ENCODE measurements at regions not wholly inside any gene's neighbourhood (a gene's known extent, or its start where the extent isn't known, plus 50 kb on each side); places are given as distances from the start of the nearest gene placed in this dataset.
"Not testable (repeated sequence)": the region's sequence is repeated elsewhere in the genome, so short reads cannot be mapped to it uniquely, and the experiment has no call there.

- Histone ChIP-seq H3K4me1 (no peaks in the 10 kb centered on the region), H3K4me3 (no peak overlapping the region), H3K27me3 (ENCODE audit: low read depth) (no peaks in the 10 kb centered on the region), H3K9me3 (no peaks in the 10 kb centered on the region), H3K36me3 (replicated peaks) (no peaks in the 10 kb centered on the region)
- no peak for DNase-seq (ENCODE audit: low spot score in 2 of 2)
- in situ Hi-C loops (cut with MboI; ENCODE audit: low sequenced_read_pairs) = no loop called here
Observed at GRCh38 chr2:66113988-66114625, 320.8 kb upstream of the MEIS1 start.

GRCh38 chr2:66111706-66112105, 323.2 kb upstream of the MEIS1 start:
- H3K9me3 ChIP-seq = no peaks in the 10 kb centered on the region
- H3K36me3 ChIP-seq (replicated peaks) = no peaks in the 10 kb centered on the region
- no peaks in the 10 kb centered on the region for H3K27me3 ChIP-seq (ENCODE audit: low read depth)
- no peak overlapping the region for H3K4me3 ChIP-seq
- no peaks in the 10 kb centered on the region for H3K4me1 ChIP-seq
- in situ Hi-C loops (cut with MboI; ENCODE audit: low sequenced_read_pairs) = no loop called here
- no peak for DNase-seq (ENCODE audit: low spot score in 2 of 2)

- no peaks in the 10 kb centered on the region for H3K27me3 ChIP-seq (ENCODE audit: low read depth)
- in situ Hi-C loops (cut with MboI; ENCODE audit: low sequenced_read_pairs) = no loop called here
- H3K4me3 ChIP-seq = no peak overlapping the region
- H3K9me3 ChIP-seq = no peaks in the 10 kb centered on the region
- H3K4me1 ChIP-seq = no peaks in the 10 kb centered on the region
- no peak for DNase-seq (ENCODE audit: low spot score in 2 of 2)
- no peaks in the 10 kb centered on the region for H3K36me3 ChIP-seq (replicated peaks)
Observed at GRCh38 chr2:66110608-66111007, 324.3 kb upstream of the MEIS1 start.

- no peak for DNase-seq (ENCODE audit: low spot score in 2 of 2)
- no peaks in the 10 kb centered on the region for H3K27me3 ChIP-seq (ENCODE audit: low read depth)
- H3K4me3 ChIP-seq = no peak overlapping the region
- in situ Hi-C loops (cut with MboI; ENCODE audit: low sequenced_read_pairs) = no loop called here
- no peaks in the 10 kb centered on the region for H3K9me3 ChIP-seq
- H3K36me3 ChIP-seq (replicated peaks) = no peaks in the 10 kb centered on the region
- H3K4me1 ChIP-seq = no peaks in the 10 kb centered on the region
Observed at GRCh38 chr2:66110086-66110485, 324.8 kb upstream of the MEIS1 start.

GRCh38 chr2:66109419-66109818, 325.5 kb upstream of the MEIS1 start:
- no peak for DNase-seq (ENCODE audit: low spot score in 2 of 2)
- in situ Hi-C loops (cut with MboI; ENCODE audit: low sequenced_read_pairs) = no loop called here
- H3K27me3 ChIP-seq (ENCODE audit: low read depth) = no peaks in the 10 kb centered on the region
- no peak overlapping the region for H3K4me3 ChIP-seq
- no peaks in the 10 kb centered on the region for H3K36me3 ChIP-seq (replicated peaks)
- no peaks in the 10 kb centered on the region for H3K9me3 ChIP-seq
- no peaks in the 10 kb centered on the region for H3K4me1 ChIP-seq

GRCh38 chr2:66105066-66105753, 329.7 kb upstream of the MEIS1 start:
- H3K9me3 ChIP-seq = no peaks in the 10 kb centered on the region
- no peaks in the 10 kb centered on the region for H3K36me3 ChIP-seq (replicated peaks)
- in situ Hi-C loops (cut with MboI; ENCODE audit: low sequenced_read_pairs) = no loop called here
- H3K4me3 ChIP-seq = no peak overlapping the region
- H3K27me3 ChIP-seq (ENCODE audit: low read depth) = no peaks in the 10 kb centered on the region
- no peak for DNase-seq (ENCODE audit: low spot score in 2 of 2)
- H3K4me1 ChIP-seq = no peaks in the 10 kb centered on the region

GRCh38 chr2:66103581-66103980, 331.3 kb upstream of the MEIS1 start:
- no peaks in the 10 kb centered on the region for H3K9me3 ChIP-seq
- DNase-seq (ENCODE audit: low spot score in 2 of 2) = no peak
- no peaks in the 10 kb centered on the region for H3K27me3 ChIP-seq (ENCODE audit: low read depth)
- in situ Hi-C loops (cut with MboI; ENCODE audit: low sequenced_read_pairs) = no loop called here
- H3K4me3 ChIP-seq = no peak overlapping the region
- no peaks in the 10 kb centered on the region for H3K36me3 ChIP-seq (replicated peaks)
- no peaks in the 10 kb centered on the region for H3K4me1 ChIP-seq

- Histone ChIP-seq H3K4me3 (no peak overlapping the region), H3K36me3 (replicated peaks) (no peaks in the 10 kb centered on the region), H3K9me3 (no peaks in the 10 kb centered on the region), H3K27me3 (ENCODE audit: low read depth) (no peaks in the 10 kb centered on the region), H3K4me1 (no peaks in the 10 kb centered on the region)
- DNase-seq (ENCODE audit: low spot score in 2 of 2) = no peak
- in situ Hi-C loops (cut with MboI; ENCODE audit: low sequenced_read_pairs) = no loop called here
Observed at GRCh38 chr2:66101206-66101605, 333.7 kb upstream of the MEIS1 start.

GRCh38 chr2:66095820-66096345, 339.0 kb upstream of the MEIS1 start:
- Histone ChIP-seq H3K4me1 (no peaks in the 10 kb centered on the region), H3K36me3 (replicated peaks) (no peaks in the 10 kb centered on the region), H3K4me3 (no peak overlapping the region), H3K27me3 (ENCODE audit: low read depth) (no peaks in the 10 kb centered on the region), H3K9me3 (no peaks in the 10 kb centered on the region)
- DNase-seq (ENCODE audit: low spot score in 2 of 2) = no peak
- in situ Hi-C loops (cut with MboI; ENCODE audit: low sequenced_read_pairs) = no loop called here

GRCh38 chr2:66094689-66095088, 340.2 kb upstream of the MEIS1 start:
- H3K4me3 ChIP-seq; H3K9me3 ChIP-seq; H3K36me3 ChIP-seq (replicated peaks); in situ Hi-C loops (cut with MboI; ENCODE audit: low sequenced_read_pairs); DNase-seq (ENCODE audit: low spot score in 2 of 2); H3K4me1 ChIP-seq; H3K27me3 ChIP-seq (ENCODE audit: low read depth): not testable (repeated sequence)

GRCh38 chr2:66093371-66093770, 341.6 kb upstream of the MEIS1 start:
- in situ Hi-C loops (cut with MboI; ENCODE audit: low sequenced_read_pairs) = no loop called here
- Histone ChIP-seq H3K27me3 (ENCODE audit: low read depth) (no peaks in the 10 kb centered on the region), H3K36me3 (replicated peaks) (no peaks in the 10 kb centered on the region), H3K9me3 (no peaks in the 10 kb centered on the region), H3K4me1 (no peaks in the 10 kb centered on the region), H3K4me3 (no peak overlapping the region)
- DNase-seq (ENCODE audit: low spot score in 2 of 2) = no peak

GRCh38 chr2:66084948-66085590, 349.9 kb upstream of the MEIS1 start:
- H3K4me3 ChIP-seq = no peak overlapping the region
- H3K4me1 ChIP-seq = no peaks in the 10 kb centered on the region
- no peaks in the 10 kb centered on the region for H3K27me3 ChIP-seq (ENCODE audit: low read depth)
- no peak for DNase-seq (ENCODE audit: low spot score in 2 of 2)
- H3K9me3 ChIP-seq = no peaks in the 10 kb centered on the region
- no peaks in the 10 kb centered on the region for H3K36me3 ChIP-seq (replicated peaks)
- in situ Hi-C loops (cut with MboI; ENCODE audit: low sequenced_read_pairs) = no loop called here

- Histone ChIP-seq H3K4me1 (no peaks in the 10 kb centered on the region), H3K9me3 (no peaks in the 10 kb centered on the region), H3K27me3 (ENCODE audit: low read depth) (no peaks in the 10 kb centered on the region), H3K36me3 (replicated peaks) (no peaks in the 10 kb centered on the region), H3K4me3 (no peak overlapping the region)
- in situ Hi-C loops (cut with MboI; ENCODE audit: low sequenced_read_pairs) = no loop called here
- DNase-seq (ENCODE audit: low spot score in 2 of 2) = no peak
Observed at GRCh38 chr2:66082581-66082980, 352.3 kb upstream of the MEIS1 start.

GRCh38 chr2:66080127-66080526, 354.8 kb upstream of the MEIS1 start:
- in situ Hi-C loops (cut with MboI; ENCODE audit: low sequenced_read_pairs) = no loop called here
- H3K36me3 ChIP-seq (replicated peaks) = no peaks in the 10 kb centered on the region
- H3K27me3 ChIP-seq (ENCODE audit: low read depth) = no peaks in the 10 kb centered on the region
- no peaks in the 10 kb centered on the region for H3K9me3 ChIP-seq
- H3K4me1 ChIP-seq = no peaks in the 10 kb centered on the region
- H3K4me3 ChIP-seq = no peak overlapping the region
- no peak for DNase-seq (ENCODE audit: low spot score in 2 of 2)
